ENCODE measurements at regions not wholly inside any gene's neighbourhood (a gene's known extent, or its start where the extent isn't known, plus 50 kb on each side); places are given as distances from the start of the nearest gene placed in this dataset.

DNA sequence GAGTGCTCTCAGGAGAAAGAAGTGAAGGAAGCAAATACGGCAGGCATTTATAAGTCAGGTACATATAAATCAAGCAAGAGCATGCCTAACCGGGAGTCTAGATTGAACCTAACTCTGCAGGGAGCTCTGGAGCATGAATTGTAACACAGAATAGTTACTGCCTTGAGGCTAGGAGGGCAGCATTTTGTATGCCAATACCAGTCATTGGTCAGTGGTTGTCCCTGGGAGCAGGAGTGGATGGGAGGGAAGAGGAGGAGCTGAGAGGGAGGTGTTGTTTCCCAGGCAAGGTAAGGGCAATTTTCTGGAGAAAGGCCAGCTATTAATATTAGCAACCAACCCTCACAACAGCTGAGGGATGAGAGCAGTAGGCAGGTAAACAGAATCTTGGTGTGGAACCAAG is 224.7 kb upstream of the DCAF8L1 start:
- TF ChIP-seq, protein P1, sequence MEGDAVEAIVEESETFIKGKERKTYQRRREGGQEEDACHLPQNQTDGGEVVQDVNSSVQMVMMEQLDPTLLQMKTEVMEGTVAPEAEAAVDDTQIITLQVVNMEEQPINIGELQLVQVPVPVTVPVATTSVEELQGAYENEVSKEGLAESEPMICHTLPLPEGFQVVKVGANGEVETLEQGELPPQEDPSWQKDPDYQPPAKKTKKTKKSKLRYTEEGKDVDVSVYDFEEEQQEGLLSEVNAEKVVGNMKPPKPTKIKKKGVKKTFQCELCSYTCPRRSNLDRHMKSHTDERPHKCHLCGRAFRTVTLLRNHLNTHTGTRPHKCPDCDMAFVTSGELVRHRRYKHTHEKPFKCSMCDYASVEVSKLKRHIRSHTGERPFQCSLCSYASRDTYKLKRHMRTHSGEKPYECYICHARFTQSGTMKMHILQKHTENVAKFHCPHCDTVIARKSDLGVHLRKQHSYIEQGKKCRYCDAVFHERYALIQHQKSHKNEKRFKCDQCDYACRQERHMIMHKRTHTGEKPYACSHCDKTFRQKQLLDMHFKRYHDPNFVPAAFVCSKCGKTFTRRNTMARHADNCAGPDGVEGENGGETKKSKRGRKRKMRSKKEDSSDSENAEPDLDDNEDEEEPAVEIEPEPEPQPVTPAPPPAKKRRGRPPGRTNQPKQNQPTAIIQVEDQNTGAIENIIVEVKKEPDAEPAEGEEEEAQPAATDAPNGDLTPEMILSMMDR (conservative IDR thresholded peaks at IDR 0.05; ENCODE audit: low read length) = no peak
- TF ChIP-seq EZH2phosphoT487 (IDR thresholded peaks at IDR 0.05; ENCODE audit: borderline replicate concordance) = no peak
